ENCODE measurements at regions not wholly inside any gene's neighbourhood (a gene's known extent, or its start where the extent isn't known, plus 50 kb on each side); places are given as distances from the start of the nearest gene placed in this dataset.

DNA sequence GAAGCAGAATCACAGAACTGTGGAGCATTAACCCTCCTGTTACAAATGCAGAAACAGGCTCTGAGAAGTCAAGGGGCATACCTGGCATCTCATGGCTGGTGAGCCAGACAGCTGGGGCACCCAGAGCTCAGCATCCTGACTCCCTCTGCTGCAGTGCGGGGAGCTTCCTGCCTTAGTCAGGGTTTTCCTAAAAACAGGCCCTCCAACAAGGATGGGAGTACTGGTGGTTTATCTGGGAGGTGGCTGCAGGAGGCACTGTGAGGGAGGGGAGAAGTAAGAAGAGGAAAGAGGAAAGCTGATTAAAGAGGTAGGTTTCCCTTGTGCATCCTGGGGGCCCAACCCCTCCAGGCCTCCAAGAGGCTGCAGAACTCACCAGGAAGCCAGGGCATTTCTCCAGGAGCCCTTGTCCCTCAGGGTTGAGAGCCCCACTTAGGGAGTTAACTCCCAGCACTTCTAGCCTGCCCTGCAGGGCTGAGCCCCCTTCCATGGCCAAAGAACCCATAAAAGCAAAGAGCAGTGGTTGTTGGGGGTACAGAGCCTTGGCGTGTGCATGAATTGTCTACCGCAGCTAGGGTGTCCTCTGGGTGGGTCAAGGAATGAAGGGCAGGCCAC lies 261.5 kb upstream of the RPL38 start:
- Histone ChIP-seq H3K4me3 (ENCODE audit: low read length) (no peak overlapping the region), H3K27me3 (ENCODE audit: control insufficient read depth in 2 of 2, insufficient read depth in 2 of 2, low read length in 2 of 2) (no peaks in the 10 kb centered on the region), H3K27ac (ENCODE audit: low read depth, low read length) (no peak overlapping the region), H3K36me3 (ENCODE audit: control insufficient read depth in 2 of 3, insufficient read depth in 3 of 3, low read length in 3 of 3) (no peaks in the 10 kb centered on the region), H3K4me1 (ENCODE audit: control insufficient read depth in 2 of 2, insufficient read depth in 2 of 2, low read length in 2 of 2) (no peaks in the 10 kb centered on the region), H3K9me3 (ENCODE audit: control insufficient read depth in 2 of 3, low read length in 3 of 3) (no peaks in the 10 kb centered on the region)
- Mint-ChIP-seq H3K27me3 (peaks cover 0 to 9% (median 6%) of the 10 kb centered on the region in 5 donors), H3K9me3 (peaks cover 0 to 1% (median 0%) of the 10 kb centered on the region in 11 donors), H3K4me1 (peaks cover 0 to 2% (median 0%) of the 10 kb centered on the region in 7 donors), H3K27ac (no peak overlapping the region), H3K4me3 (no peak overlapping the region), H3K36me3 (peaks cover 0 to 3% (median 0%) of the 10 kb centered on the region in 5 donors)
- DNase-seq: no peak
- CTCF ChIA-PET: no interaction called here
- POLR2A ChIA-PET: no interaction called here
- intact Hi-C loops (cut with micrococcal nuclease): no loop called here
- ATAC-seq: no peak

DNA sequence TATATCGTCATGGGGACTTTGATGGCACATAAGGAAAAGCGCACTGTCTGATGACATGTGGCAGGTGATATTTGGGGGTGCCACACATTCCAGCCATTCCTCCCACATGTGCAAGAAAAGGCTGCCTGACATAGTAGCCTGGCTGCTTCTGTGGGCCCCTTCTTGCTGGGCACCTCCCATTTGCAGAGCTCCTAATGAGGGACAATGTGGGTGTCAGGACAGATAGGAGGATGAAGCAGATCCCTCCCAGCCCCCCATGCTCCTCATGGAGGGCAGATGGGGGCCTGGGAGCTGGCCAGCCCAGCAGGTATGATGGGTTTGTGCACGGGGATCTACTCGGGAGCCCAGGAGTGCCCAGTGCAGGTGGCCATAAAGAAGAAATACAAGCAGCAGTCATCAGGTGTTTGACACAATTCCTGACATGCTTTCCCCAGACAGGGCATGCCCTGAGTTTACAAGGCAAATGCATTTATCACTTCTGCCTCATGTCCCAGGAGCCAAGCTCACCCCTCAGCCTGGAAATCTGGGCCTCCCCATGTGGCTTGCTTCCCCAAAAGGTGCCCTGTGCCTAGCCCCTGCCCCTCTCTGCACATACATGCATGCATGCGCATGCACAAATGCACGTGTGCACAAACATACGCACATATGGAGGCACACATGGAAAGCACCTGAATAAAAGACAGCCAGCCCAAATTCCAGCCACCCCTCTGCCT lies 260.6 kb upstream of the RPL38 start:
- CTCF ChIA-PET: no interaction called here
- Histone ChIP-seq H3K27ac (ENCODE audit: low read depth, low read length) (no peak overlapping the region), H3K36me3 (ENCODE audit: control insufficient read depth in 2 of 3, insufficient read depth in 3 of 3, low read length in 3 of 3) (no peaks in the 10 kb centered on the region), H3K27me3 (ENCODE audit: control insufficient read depth in 2 of 2, insufficient read depth in 2 of 2, low read length in 2 of 2) (no peaks in the 10 kb centered on the region), H3K9me3 (ENCODE audit: control insufficient read depth in 2 of 3, low read length in 3 of 3) (no peaks in the 10 kb centered on the region), H3K4me1 (ENCODE audit: control insufficient read depth in 2 of 2, insufficient read depth in 2 of 2, low read length in 2 of 2) (no peaks in the 10 kb centered on the region), H3K4me3 (ENCODE audit: low read length) (no peak overlapping the region)
- DNase-seq: no peak
- H3K4me1 Mint-ChIP-seq: peaks cover 0 to 2% (median 0%) of the 10 kb centered on the region in 7 donors
- peaks cover 0 to 2% (median 0%) of the 10 kb centered on the region in 11 donors for H3K9me3 Mint-ChIP-seq
- intact Hi-C loops (cut with micrococcal nuclease): no loop called here
- ATAC-seq: no peak
- peaks cover 0 to 3% (median 0%) of the 10 kb centered on the region in 5 donors for H3K36me3 Mint-ChIP-seq
- no peak overlapping the region for H3K27ac Mint-ChIP-seq
- POLR2A ChIA-PET: no interaction called here
- peaks cover 0 to 9% (median 6%) of the 10 kb centered on the region in 5 donors for H3K27me3 Mint-ChIP-seq
- H3K4me3 Mint-ChIP-seq: no peak overlapping the region

DNA sequence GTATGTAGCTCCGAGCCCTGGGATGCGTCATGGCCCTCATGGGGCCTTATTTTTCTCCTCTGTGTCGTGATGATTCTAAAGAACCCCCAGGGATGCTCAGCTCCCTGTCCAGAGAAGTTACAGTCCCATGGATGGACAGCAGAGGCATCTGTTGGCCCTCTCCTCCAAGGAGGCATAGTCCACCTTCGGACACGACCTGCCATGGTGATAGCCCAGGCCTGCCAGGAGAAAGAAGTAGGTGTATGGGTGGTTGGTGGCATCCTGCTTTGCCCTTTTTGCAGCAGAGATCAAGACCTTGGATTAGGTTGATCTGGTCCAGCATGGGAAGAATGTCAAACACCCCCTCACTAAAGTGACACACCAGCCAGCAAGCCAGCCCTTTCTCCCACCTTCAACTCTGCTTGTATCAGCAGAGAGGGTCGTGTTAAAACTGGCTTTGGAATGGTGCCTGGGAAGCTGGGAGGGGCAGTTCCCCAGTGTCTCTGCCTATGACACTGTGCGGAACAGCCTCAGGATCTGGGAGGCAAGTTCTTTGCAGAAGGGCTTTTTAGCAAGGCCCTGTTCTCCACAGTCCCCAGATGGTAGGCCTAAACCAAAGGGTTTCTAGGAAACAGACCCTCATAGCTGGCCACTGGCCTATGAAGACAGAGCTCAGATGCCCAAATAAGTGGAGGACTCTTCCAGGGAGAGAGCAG lies 259.9 kb upstream of the RPL38 start:
- Mint-ChIP-seq H3K27me3 (peaks cover 0 to 9% (median 6%) of the 10 kb centered on the region in 5 donors), H3K4me1 (no peaks in the 10 kb centered on the region), H3K4me3 (no peak overlapping the region), H3K36me3 (peaks cover 0 to 3% (median 0%) of the 10 kb centered on the region in 5 donors), H3K27ac (no peak overlapping the region), H3K9me3 (peaks cover 0 to 2% (median 0%) of the 10 kb centered on the region in 11 donors)
- H3K4me3 ChIP-seq (ENCODE audit: low read length): no peak overlapping the region
- ChIA-PET CTCF (no interaction called here), POLR2A (no interaction called here)
- H3K27me3 ChIP-seq (ENCODE audit: control insufficient read depth in 2 of 2, insufficient read depth in 2 of 2, low read length in 2 of 2): no peaks in the 10 kb centered on the region
- no peak for ATAC-seq
- intact Hi-C loops (cut with micrococcal nuclease): no loop called here
- H3K36me3 ChIP-seq (ENCODE audit: control insufficient read depth in 2 of 3, insufficient read depth in 3 of 3, low read length in 3 of 3): no peaks in the 10 kb centered on the region
- no peaks in the 10 kb centered on the region for H3K9me3 ChIP-seq (ENCODE audit: control insufficient read depth in 2 of 3, low read length in 3 of 3)
- H3K27ac ChIP-seq (ENCODE audit: low read depth, low read length): no peak overlapping the region
- DNase-seq: no peak
- H3K4me1 ChIP-seq (ENCODE audit: control insufficient read depth in 2 of 2, insufficient read depth in 2 of 2, low read length in 2 of 2): no peaks in the 10 kb centered on the region

DNA sequence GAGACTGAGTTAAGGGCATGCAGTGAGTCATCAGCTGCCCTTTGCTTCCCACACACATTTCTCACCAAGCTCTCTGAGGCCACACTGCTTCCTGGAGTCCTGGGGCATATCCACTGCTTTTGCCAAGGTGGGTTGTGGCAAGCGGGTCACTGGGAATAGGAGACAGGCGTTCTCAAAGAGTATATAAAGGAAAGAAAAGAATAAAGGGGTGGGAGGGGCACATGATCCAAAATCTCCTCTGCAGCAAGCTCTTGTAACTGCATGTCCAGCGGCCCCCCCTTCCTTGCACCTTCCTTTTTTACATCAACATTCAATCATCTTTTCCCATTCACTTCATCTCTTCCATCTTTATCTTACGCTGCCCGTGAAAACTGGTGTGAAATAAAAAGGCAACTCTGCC lies 259.1 kb upstream of the RPL38 start:
- Histone ChIP-seq H3K27ac (ENCODE audit: low read depth, low read length) (no peak overlapping the region), H3K36me3 (ENCODE audit: control insufficient read depth in 2 of 3, insufficient read depth in 3 of 3, low read length in 3 of 3) (no peaks in the 10 kb centered on the region), H3K4me1 (ENCODE audit: control insufficient read depth in 2 of 2, insufficient read depth in 2 of 2, low read length in 2 of 2) (no peaks in the 10 kb centered on the region), H3K4me3 (ENCODE audit: low read length) (no peak overlapping the region), H3K9me3 (ENCODE audit: control insufficient read depth in 2 of 3, low read length in 3 of 3) (no peaks in the 10 kb centered on the region), H3K27me3 (ENCODE audit: control insufficient read depth in 2 of 2, insufficient read depth in 2 of 2, low read length in 2 of 2) (no peaks in the 10 kb centered on the region)
- Mint-ChIP-seq H3K4me3 (no peak overlapping the region), H3K9me3 (peaks cover 0 to 2% (median 0%) of the 10 kb centered on the region in 11 donors), H3K27me3 (peaks cover 0 to 9% (median 6%) of the 10 kb centered on the region in 5 donors), H3K36me3 (peaks cover 0 to 3% (median 0%) of the 10 kb centered on the region in 5 donors), H3K4me1 (no peaks in the 10 kb centered on the region), H3K27ac (no peak overlapping the region)
- CTCF ChIA-PET: no interaction called here
- ATAC-seq (no peak), DNase-seq (no peak)
- intact Hi-C loops (cut with micrococcal nuclease): no loop called here
- POLR2A ChIA-PET: no interaction called here

DNA sequence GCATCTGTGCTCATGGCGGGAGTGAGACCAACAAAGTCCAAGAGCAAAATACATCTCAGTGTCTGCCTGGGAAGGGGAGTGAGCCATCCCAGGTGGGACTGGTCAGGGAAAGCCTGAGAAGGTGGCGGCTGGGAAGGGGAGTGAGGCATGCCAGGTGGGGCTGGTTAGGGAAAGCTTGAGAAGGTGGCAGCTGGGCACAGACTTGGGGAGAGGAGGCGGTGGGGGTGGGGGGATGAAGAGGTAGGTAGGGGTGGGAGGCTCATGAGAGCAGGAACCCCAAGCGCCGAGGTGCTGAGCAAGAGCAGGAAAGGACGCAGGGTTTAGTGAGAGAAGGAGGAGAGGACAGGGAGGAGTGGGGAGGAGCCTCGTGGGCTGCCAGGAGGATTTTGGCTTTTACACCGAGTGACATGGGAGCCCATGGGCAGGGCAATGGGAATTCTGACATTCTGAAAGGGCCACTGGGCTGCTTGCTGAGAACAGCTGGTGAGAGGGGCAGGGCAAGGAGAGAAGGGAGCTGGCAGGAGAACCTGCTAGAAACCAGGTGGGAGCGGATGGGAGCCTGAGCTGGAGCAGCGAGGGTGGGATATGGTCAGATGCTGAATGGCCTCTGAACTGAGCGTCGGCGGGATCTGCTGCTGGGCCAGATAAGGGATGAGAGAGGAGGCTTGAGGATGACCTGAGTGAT lies 256.1 kb upstream of the RPL38 start:
- POLR2A ChIA-PET: no interaction called here
- peak overlapping the region in 1 of 9 donors; percentile 59 for H3K27ac Mint-ChIP-seq
- DNase-seq (no peak), ATAC-seq (no peak)
- no peak overlapping the region for H3K4me3 ChIP-seq (ENCODE audit: low read length)
- intact Hi-C loops (cut with micrococcal nuclease): no loop called here
- H3K36me3 ChIP-seq (ENCODE audit: control insufficient read depth in 2 of 3, insufficient read depth in 3 of 3, low read length in 3 of 3): no peaks in the 10 kb centered on the region
- H3K27ac ChIP-seq (ENCODE audit: low read depth, low read length): no peak overlapping the region
- no peaks in the 10 kb centered on the region for H3K4me1 ChIP-seq (ENCODE audit: control insufficient read depth in 2 of 2, insufficient read depth in 2 of 2, low read length in 2 of 2)
- no peak overlapping the region for H3K4me3 Mint-ChIP-seq
- peaks cover 4 to 16% (median 8%) of the 10 kb centered on the region in 5 donors for H3K27me3 Mint-ChIP-seq
- CTCF ChIA-PET: interaction anchor here (0.9 kb wide), 1 partner anchor 519 kb away, joined by 3 read pairs; no protein-coding TSS in a partner anchor
- H3K36me3 Mint-ChIP-seq: no peaks in the 10 kb centered on the region
- no peaks in the 10 kb centered on the region for H3K9me3 ChIP-seq (ENCODE audit: control insufficient read depth in 2 of 3, low read length in 3 of 3)
- no peaks in the 10 kb centered on the region for H3K27me3 ChIP-seq (ENCODE audit: control insufficient read depth in 2 of 2, insufficient read depth in 2 of 2, low read length in 2 of 2)
- peaks cover 0 to 2% (median 0%) of the 10 kb centered on the region in 11 donors for H3K9me3 Mint-ChIP-seq
- peaks cover 0 to 6% (median 0%) of the 10 kb centered on the region in 7 donors for H3K4me1 Mint-ChIP-seq

DNA sequence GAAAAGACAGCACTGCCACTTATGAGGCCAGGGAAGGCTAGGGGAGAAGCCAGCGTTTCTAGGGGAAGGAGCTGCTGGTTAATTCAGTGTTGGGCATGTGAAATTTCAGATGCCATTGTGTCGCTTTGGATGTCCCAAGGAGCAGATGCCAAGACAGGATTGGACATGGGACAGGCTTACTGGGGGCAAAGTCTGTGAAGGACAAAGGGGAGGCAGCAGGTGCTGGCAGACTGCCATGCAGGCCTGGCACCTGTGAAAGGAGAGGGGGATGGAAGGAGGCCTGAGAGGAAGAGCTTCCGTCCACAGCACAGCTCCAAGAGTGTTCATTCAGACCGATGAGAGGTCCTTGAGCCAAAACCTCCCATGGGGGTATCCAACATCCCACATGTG lies 255.5 kb upstream of the RPL38 start:
- H3K27me3 ChIP-seq (ENCODE audit: control insufficient read depth in 2 of 2, insufficient read depth in 2 of 2, low read length in 2 of 2): no peaks in the 10 kb centered on the region
- H3K4me3 Mint-ChIP-seq: no peak overlapping the region

More for the DNA sequence above, 255.5 kb upstream of the RPL38 start:
- POLR2A ChIA-PET: no interaction called here
- Mint-ChIP-seq H3K4me1 (peaks cover 0 to 6% (median 0%) of the 10 kb centered on the region in 7 donors), H3K27ac (peak overlapping the region in 2 of 9 donors; percentile 42 to 59), H3K36me3 (no peaks in the 10 kb centered on the region), H3K27me3 (peaks cover 4 to 16% (median 8%) of the 10 kb centered on the region in 5 donors), H3K9me3 (peaks cover 0 to 2% (median 0%) of the 10 kb centered on the region in 11 donors)
- intact Hi-C loops (cut with micrococcal nuclease): no loop called here
- ATAC-seq (no peak), DNase-seq (no peak)
- Histone ChIP-seq H3K9me3 (ENCODE audit: control insufficient read depth in 2 of 3, low read length in 3 of 3) (no peaks in the 10 kb centered on the region), H3K27ac (ENCODE audit: low read depth, low read length) (no peak overlapping the region), H3K4me1 (ENCODE audit: control insufficient read depth in 2 of 2, insufficient read depth in 2 of 2, low read length in 2 of 2) (no peaks in the 10 kb centered on the region), H3K4me3 (ENCODE audit: low read length) (no peak overlapping the region), H3K36me3 (ENCODE audit: control insufficient read depth in 2 of 3, insufficient read depth in 3 of 3, low read length in 3 of 3) (no peaks in the 10 kb centered on the region)
- CTCF ChIA-PET: interaction anchor here (0.9 kb wide), 1 partner anchor 520 kb away, joined by 3 read pairs; no protein-coding TSS in a partner anchor
